Esophagus squamous epithelium (tissue), 5 donors: ENCODE measurements at regions not wholly inside any gene's neighbourhood (a gene's known extent, or its start where the extent isn't known, plus 50 kb on each side); places are given as distances from the start of the nearest gene placed in this dataset.

Experiments
- DNase-seq: peaks from one replicate; lab custom pipeline; 2025; lab: John Stamatoyannopoulos, UW
- H3K27ac ChIP-seq, 4 donors: fragments of 200-600 bp; sonication (generic); one replicate each; pipeline ENCODE4 v1.5.1; 2016 to 2019; ENCODE audit warnings: mild to moderate bottlenecking in 1 of 4
- H3K27me3 ChIP-seq, 4 donors: fragments of 200-600 bp; sonication (generic); 1 replicate in 3 of 4; 2 replicates in 1 of 4; pipeline versions ENCODE4 v1.5.1 to v1.6.0; 2017 to 2021; ENCODE audit warnings: antibody characterized with exemption in 1 of 4
- H3K36me3 ChIP-seq, 3 donors: fragments of 200-600 bp; sonication (generic); one replicate each; pipeline ENCODE4 v1.5.1; 2016 to 2019
- H3K4me1 ChIP-seq, 3 donors: fragments of 200-600 bp; sonication (generic); one replicate each; pipeline ENCODE4 v1.5.1; 2017 to 2019
- H3K4me3 ChIP-seq, 4 donors: fragments of 200-600 bp; sonication (generic); 1 replicate in 3 of 4; 2 replicates in 1 of 4; pipeline ENCODE4 v1.5.1; 2016 to 2019; ENCODE audit warnings: mild to moderate bottlenecking in 2 of 4, moderate library complexity in 1 of 4
- H3K9me3 ChIP-seq, 3 donors: fragments of 200-600 bp; sonication (generic); one replicate each; pipeline ENCODE4 v1.5.1; 2016 to 2019
- POLR2A ChIP-seq, 4 donors: fragments of 450-650 bp; IDR thresholded peaks; one replicate each; pipeline ENCODE4 v1.6.1; 2017; ENCODE audit warnings: antibody characterized with exemption in 4 of 4, mild to moderate bottlenecking in 4 of 4, moderate library complexity in 3 of 4
- WGBS, 2 donors: methylation state at CpG; one replicate each; pipeline ENCODE4 v1.1.5; 2018; 5-methylcytosine and 5-hydroxymethylcytosine counted together
- intact Hi-C: fragments of 100-400 bp; cut with DNase I; formaldehyde crosslinking; loops from one replicate; pipeline ENCODE4 v1.15.0; 2022
- TF ChIP-seq, protein P1 (sequence below), 6 experiments: fragments of 450-650 bp in 4 of 6; fragments of 200-600 bp in 2 of 6; sonication (generic) in 2 of 6; IDR thresholded peaks; one replicate each; pipeline ENCODE4 v1.5.1; 2016 to 2019; ENCODE audit warnings: antibody characterized with exemption in 6 of 6, mild to moderate bottlenecking in 4 of 6, moderate library complexity in 4 of 6
- donor health status: DM: yes; HTN: yes; CAD: no.

DNA sequence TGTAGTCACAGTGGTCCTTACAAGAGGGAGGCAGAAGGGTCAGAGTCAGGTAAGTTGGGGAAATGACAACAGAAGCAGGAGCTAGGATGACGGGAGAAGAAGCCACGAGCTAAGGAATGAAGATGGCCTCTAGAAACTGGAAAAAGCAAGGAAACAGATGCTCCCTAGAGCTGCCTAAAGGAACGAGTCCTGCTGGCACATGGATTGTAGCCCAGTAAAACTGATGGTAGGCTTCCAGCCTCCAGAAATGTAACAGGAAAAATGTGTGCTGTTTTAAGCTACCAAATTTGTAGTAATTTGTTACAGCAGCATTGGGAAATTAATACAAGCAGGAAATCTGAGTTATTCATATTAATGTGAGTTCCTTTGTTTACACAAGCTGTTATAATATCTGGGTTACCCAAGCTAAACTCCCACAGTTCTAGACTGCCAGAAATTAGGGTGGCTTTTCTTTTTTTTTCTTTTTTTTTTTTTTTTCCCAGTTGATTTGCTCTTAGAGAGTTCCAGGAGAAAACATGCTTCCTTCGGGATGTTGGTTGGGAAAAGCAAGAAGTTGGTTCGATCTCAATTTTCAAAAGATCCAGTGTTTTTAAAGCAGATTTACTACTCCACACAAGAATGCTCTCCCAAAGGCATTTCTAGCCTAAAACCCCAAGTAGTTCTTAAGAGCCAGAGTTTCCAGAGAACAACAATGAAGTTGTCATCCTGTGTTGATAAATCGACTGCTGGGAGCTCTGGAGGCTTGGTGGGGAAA is 400.0 kb upstream of the SLC24A2 start:
- Histone ChIP-seq H3K36me3 (no peaks in the 10 kb centered on the region), H3K27ac (no peak overlapping the region), H3K27me3 (no peaks in the 10 kb centered on the region), H3K4me3 (no peak overlapping the region), H3K4me1 (no peaks in the 10 kb centered on the region), H3K9me3 (no peaks in the 10 kb centered on the region)
- DNase-seq: no peak
- intact Hi-C loops: no loop called here
- TF ChIP-seq, protein P1, sequence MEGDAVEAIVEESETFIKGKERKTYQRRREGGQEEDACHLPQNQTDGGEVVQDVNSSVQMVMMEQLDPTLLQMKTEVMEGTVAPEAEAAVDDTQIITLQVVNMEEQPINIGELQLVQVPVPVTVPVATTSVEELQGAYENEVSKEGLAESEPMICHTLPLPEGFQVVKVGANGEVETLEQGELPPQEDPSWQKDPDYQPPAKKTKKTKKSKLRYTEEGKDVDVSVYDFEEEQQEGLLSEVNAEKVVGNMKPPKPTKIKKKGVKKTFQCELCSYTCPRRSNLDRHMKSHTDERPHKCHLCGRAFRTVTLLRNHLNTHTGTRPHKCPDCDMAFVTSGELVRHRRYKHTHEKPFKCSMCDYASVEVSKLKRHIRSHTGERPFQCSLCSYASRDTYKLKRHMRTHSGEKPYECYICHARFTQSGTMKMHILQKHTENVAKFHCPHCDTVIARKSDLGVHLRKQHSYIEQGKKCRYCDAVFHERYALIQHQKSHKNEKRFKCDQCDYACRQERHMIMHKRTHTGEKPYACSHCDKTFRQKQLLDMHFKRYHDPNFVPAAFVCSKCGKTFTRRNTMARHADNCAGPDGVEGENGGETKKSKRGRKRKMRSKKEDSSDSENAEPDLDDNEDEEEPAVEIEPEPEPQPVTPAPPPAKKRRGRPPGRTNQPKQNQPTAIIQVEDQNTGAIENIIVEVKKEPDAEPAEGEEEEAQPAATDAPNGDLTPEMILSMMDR (IDR thresholded peaks at IDR 0.05): no peak
- no peak for TF ChIP-seq POLR2A (IDR thresholded peaks at IDR 0.05)
- WGBS, 2 donors: 54 to 69% methylated on average over 6 of the region's 6 CpGs

DNA sequence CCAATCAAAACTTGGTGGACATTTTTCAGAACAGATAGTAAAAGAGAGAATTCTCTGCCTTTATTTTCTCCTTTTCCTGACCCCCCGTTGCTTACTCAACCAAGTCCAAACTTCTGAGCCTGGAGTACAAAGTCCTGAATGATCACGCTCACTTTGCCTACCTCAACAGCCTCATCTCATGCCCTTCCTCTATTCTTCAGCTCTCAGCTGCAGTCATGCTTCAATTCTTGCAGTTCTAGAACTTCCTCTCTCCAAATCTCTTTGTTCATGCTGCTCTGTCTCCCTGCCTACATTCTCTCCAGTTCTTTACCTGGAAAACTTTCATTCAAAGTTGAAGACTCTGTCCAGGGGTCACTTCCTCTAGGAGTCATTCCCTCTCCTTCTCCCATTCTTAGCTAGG is 398.5 kb upstream of the SLC24A2 start:
- Histone ChIP-seq H3K9me3 (no peaks in the 10 kb centered on the region), H3K36me3 (no peaks in the 10 kb centered on the region), H3K4me3 (no peak overlapping the region), H3K27me3 (no peaks in the 10 kb centered on the region), H3K4me1 (no peaks in the 10 kb centered on the region), H3K27ac (no peak overlapping the region)
- TF ChIP-seq POLR2A (IDR thresholded peaks at IDR 0.05): no peak
- TF ChIP-seq, protein P1 (IDR thresholded peaks at IDR 0.05): no peak
- WGBS, 2 donors: 66 to 87% methylated on average over 2 of the region's 2 CpGs
- DNase-seq: no peak
- intact Hi-C loops: no loop called here

DNA sequence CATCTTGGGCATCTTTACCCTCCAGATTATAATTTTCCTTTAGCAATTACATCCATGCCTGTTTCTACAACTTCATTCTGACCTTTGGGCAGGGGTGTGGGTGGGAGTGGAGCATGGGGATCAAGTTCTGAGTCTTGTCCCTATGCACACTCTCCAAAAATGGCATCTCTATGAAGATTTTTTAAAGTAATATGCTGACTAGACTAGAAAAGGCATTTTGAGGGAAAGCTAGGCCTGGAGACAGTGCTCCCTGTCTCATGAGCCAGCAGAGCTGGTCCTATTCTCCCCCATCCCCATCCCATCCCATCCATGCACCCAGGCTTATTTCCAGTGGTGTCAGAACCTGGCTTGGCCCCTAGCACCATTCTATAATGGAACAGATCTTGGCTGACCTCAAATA is 398.0 kb upstream of the SLC24A2 start:
- no peak for DNase-seq
- Histone ChIP-seq H3K27me3 (no peaks in the 10 kb centered on the region), H3K4me1 (no peaks in the 10 kb centered on the region), H3K27ac (no peak overlapping the region), H3K36me3 (no peaks in the 10 kb centered on the region), H3K9me3 (no peaks in the 10 kb centered on the region), H3K4me3 (no peak overlapping the region)
- no peak for TF ChIP-seq POLR2A (IDR thresholded peaks at IDR 0.05)
- TF ChIP-seq, protein P1 (IDR thresholded peaks at IDR 0.05): no peak
- intact Hi-C loops: no loop called here

DNA sequence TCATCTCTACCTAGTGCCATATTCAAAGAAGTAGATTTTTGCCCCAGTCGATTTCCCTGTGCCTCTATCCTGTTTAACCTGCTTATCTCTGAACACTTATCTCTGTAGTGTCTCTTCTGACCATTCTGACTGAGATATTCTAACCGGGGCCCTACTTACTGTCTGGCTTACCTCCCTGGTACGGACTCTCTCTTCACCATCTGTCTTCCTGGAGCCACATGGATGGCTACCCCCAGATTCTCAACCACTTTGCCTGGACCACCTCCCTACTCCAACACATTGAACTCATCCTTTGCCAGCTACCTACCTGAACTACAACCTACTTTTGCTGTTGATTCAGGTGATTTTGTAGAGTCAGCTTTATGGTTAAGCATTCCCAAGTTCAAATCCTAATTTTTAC is 397.4 kb upstream of the SLC24A2 start:
- TF ChIP-seq, protein P1 (IDR thresholded peaks at IDR 0.05): no peak
- TF ChIP-seq POLR2A (IDR thresholded peaks at IDR 0.05): no peak
- no peaks in the 10 kb centered on the region for H3K4me1 ChIP-seq
- H3K27me3 ChIP-seq: no peaks in the 10 kb centered on the region
- no peak overlapping the region for H3K4me3 ChIP-seq
- WGBS, 2 donors: 72 to 74% methylated on average over 3 of the region's 3 CpGs
- no peak overlapping the region for H3K27ac ChIP-seq
- no peak for DNase-seq
- no peaks in the 10 kb centered on the region for H3K36me3 ChIP-seq
- no peaks in the 10 kb centered on the region for H3K9me3 ChIP-seq
- intact Hi-C loops: no loop called here

DNA sequence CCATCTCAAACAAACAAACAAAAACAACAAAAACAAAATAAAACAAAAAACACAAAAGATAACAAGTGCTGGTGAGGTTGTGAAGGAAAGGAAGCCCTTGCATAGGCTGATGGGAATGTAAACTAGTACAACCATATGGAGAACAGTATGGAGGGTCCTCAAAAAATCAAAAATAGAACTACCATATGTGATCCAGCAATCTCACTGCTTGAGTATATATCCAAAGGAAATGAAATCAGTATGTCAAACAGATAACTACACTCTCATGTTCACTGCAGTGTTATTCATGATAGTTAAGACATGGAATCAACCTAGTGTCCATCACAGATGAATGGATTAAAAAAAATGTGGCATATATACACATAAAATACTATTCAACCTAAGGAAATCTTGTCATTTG is 395.7 kb upstream of the SLC24A2 start:
- no peak for TF ChIP-seq POLR2A (IDR thresholded peaks at IDR 0.05)
- TF ChIP-seq, protein P1 (IDR thresholded peaks at IDR 0.05): no peak
- no peak overlapping the region for H3K4me3 ChIP-seq
- no peaks in the 10 kb centered on the region for H3K9me3 ChIP-seq
- no peak overlapping the region for H3K27ac ChIP-seq
- H3K27me3 ChIP-seq: no peaks in the 10 kb centered on the region
- DNase-seq: no peak
- intact Hi-C loops: no loop called here
- H3K36me3 ChIP-seq: no peaks in the 10 kb centered on the region
- no peaks in the 10 kb centered on the region for H3K4me1 ChIP-seq
